Endodermal cell (in vitro differentiated cells): ENCODE measurements at regions not wholly inside any gene's neighbourhood (a gene's known extent, or its start where the extent isn't known, plus 50 kb on each side); places are given as distances from the start of the nearest gene placed in this dataset.
A peak's percentile ranks its signal among the peaks of the same experiment; 100 is the strongest.

ENCODE experiments used
- DNase-seq: peaks from one replicate; pipeline ENCODE4 v3.0.0-alpha.2; 2017
- H3K27ac ChIP-seq: 2 replicates; pipeline ENCODE4 v1.5.1; 2013; ENCODE audit warnings: mild to moderate bottlenecking, low read depth, low read length, moderate library complexity
- H3K27me3 ChIP-seq: 2 replicates; pipeline ENCODE4 v1.6.1; 2013; ENCODE audit warnings: mild to moderate bottlenecking, low read length, moderate library complexity; ENCODE audit not compliant: insufficient read depth, control insufficient read depth, poor library complexity, severe bottlenecking
- H3K36me3 ChIP-seq: 2 replicates; pipeline ENCODE4 v1.7.0; 2013; ENCODE audit warnings: mild to moderate bottlenecking, low read length, moderate library complexity; ENCODE audit not compliant: control insufficient read depth, insufficient read depth
- H3K4me1 ChIP-seq: one replicate; pipeline ENCODE4 v1.7.0; 2013; ENCODE audit warnings: low read length; ENCODE audit not compliant: control insufficient read depth, insufficient read depth
- H3K4me3 ChIP-seq: 2 replicates; pipeline ENCODE4 v1.5.1; 2013; ENCODE audit warnings: mild to moderate bottlenecking, low read length, moderate library complexity
- H3K9ac ChIP-seq: 2 replicates; pipeline ENCODE4 v1.6.1; 2013; ENCODE audit warnings: mild to moderate bottlenecking, low read length, moderate library complexity; ENCODE audit not compliant: poor library complexity, severe bottlenecking; ENCODE audit errors: extremely low read depth
- H3K9me3 ChIP-seq: 2 replicates; pipeline ENCODE4 v1.6.1; 2013; ENCODE audit warnings: mild to moderate bottlenecking, low read length, moderate library complexity; ENCODE audit not compliant: control insufficient read depth
- H3K27ac Mint-ChIP-seq: 2 replicates; pipeline ENCODE4 v1.8.0; 2020; ENCODE audit warnings: mixed read lengths
- H3K27me3 Mint-ChIP-seq: 2 replicates; pipeline ENCODE4 v1.8.0; 2021; ENCODE audit warnings: mild to moderate bottlenecking, mixed read lengths; ENCODE audit not compliant: insufficient read depth
- H3K36me3 Mint-ChIP-seq: 2 replicates; pipeline ENCODE4 v1.8.0; 2020; ENCODE audit warnings: low read depth, mixed read lengths
- H3K4me1 Mint-ChIP-seq: 2 replicates; pipeline ENCODE4 v1.8.0; 2020; ENCODE audit warnings: mixed read lengths
- H3K4me3 Mint-ChIP-seq: 2 replicates; pipeline ENCODE4 v1.8.0; 2020; ENCODE audit warnings: mild to moderate bottlenecking, moderate library complexity, mixed read lengths
- H3K9me3 Mint-ChIP-seq: 2 replicates; pipeline ENCODE4 v1.8.0; 2020; ENCODE audit warnings: mild to moderate bottlenecking, mixed read lengths
- WGBS, 2 experiments: methylation state at CpG; one replicate each; pipeline versions ENCODE4 v1.1.5 to v1.1.7; 2013; ENCODE audit warnings: missing lambda C conversion rate in 2 of 2, mixed read lengths in 1 of 2; ENCODE audit not compliant: insufficient coverage in 1 of 2, insufficient read length in 1 of 2; 5-methylcytosine and 5-hydroxymethylcytosine counted together
- TF ChIP-seq, protein P1 (sequence below): fragments of 200-600 bp; sonication (generic); conservative IDR thresholded peaks from 2 replicates; pipeline ENCODE4 v1.5.0; 2021; ENCODE audit warnings: antibody characterized with exemption, mild to moderate bottlenecking

DNA sequence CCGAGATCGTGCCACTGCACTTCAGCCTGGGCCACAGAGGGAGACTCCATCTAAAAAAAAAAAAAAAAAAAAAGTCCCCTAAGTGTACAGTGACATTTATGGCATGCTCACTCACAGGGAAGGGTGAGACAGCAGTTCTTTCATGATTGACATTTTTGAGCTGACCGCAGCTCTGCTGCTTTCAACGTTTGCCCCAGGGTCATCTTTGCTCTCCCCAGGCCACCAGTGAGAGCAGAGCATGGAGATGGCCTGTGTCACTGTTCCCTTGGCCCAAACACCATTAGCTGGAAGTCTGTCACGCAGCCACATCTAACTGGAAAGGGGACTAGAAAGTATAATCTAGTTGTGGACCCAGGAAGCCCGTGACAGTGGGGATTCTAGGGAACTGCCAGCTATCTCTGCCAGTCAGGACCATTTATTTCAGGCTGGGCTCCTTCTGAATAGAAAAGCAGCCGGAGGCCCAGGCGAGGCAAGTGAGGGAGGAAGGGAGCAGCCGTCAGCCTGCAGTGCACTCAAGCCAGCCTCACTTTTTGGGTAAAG, 193.4 kb upstream of the HES1 start:
- H3K4me1 Mint-ChIP-seq, result peaks cover 36% of the 10 kb centered on the region
- Histone ChIP-seq H3K4me1 (peaks cover 12% of the 10 kb centered on the region), H3K36me3 (no peaks in the 10 kb centered on the region), H3K9ac (no peak overlapping the region), H3K9me3 (no peaks in the 10 kb centered on the region), H3K27me3 (no peaks in the 10 kb centered on the region), H3K4me3 (no peak overlapping the region), H3K27ac (no peak overlapping the region)
- peaks cover 28% of the 10 kb centered on the region for H3K27me3 Mint-ChIP-seq
- H3K4me3 Mint-ChIP-seq, result no peak overlapping the region
- 80 to 87% methylated on average over 6 to 9 of the region's 9 CpGs for WGBS, 2 experiments
- H3K9me3 Mint-ChIP-seq, result no peaks in the 10 kb centered on the region
- TF ChIP-seq, protein P1, sequence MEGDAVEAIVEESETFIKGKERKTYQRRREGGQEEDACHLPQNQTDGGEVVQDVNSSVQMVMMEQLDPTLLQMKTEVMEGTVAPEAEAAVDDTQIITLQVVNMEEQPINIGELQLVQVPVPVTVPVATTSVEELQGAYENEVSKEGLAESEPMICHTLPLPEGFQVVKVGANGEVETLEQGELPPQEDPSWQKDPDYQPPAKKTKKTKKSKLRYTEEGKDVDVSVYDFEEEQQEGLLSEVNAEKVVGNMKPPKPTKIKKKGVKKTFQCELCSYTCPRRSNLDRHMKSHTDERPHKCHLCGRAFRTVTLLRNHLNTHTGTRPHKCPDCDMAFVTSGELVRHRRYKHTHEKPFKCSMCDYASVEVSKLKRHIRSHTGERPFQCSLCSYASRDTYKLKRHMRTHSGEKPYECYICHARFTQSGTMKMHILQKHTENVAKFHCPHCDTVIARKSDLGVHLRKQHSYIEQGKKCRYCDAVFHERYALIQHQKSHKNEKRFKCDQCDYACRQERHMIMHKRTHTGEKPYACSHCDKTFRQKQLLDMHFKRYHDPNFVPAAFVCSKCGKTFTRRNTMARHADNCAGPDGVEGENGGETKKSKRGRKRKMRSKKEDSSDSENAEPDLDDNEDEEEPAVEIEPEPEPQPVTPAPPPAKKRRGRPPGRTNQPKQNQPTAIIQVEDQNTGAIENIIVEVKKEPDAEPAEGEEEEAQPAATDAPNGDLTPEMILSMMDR, result no peak
- H3K27ac Mint-ChIP-seq, result no peak overlapping the region
- no peaks in the 10 kb centered on the region for H3K36me3 Mint-ChIP-seq
- DNase-seq, result no peak

- Histone ChIP-seq H3K9ac (no peak overlapping the region), H3K27me3 (no peaks in the 10 kb centered on the region), H3K4me3 (no peak overlapping the region), H3K27ac (no peak overlapping the region), H3K9me3 (no peaks in the 10 kb centered on the region), H3K36me3 (no peaks in the 10 kb centered on the region), H3K4me1 (peaks cover 12% of the 10 kb centered on the region)
- Mint-ChIP-seq H3K27me3 (peaks cover 28% of the 10 kb centered on the region), H3K27ac (no peak overlapping the region), H3K9me3 (no peaks in the 10 kb centered on the region), H3K4me3 (no peak overlapping the region), H3K4me1 (peaks cover 32% of the 10 kb centered on the region), H3K36me3 (no peaks in the 10 kb centered on the region)
- TF ChIP-seq, protein P1, result no peak
- 63 to 72% methylated on average over 1 to 13 of the region's 13 CpGs for WGBS, 2 experiments
- peak; percentile 78 for DNase-seq
Observed at GRCh38 chr3:193943200-193943599, 192.7 kb upstream of the HES1 start.

GRCh38 chr3:193943851-193944517, 192.0 kb upstream of the HES1 start:
- Mint-ChIP-seq H3K27me3 (peaks cover 32% of the 10 kb centered on the region), H3K36me3 (no peaks in the 10 kb centered on the region), H3K9me3 (no peaks in the 10 kb centered on the region), H3K27ac (no peak overlapping the region), H3K4me1 (peaks cover 24% of the 10 kb centered on the region), H3K4me3 (no peak overlapping the region)
- H3K9me3 ChIP-seq, result no peaks in the 10 kb centered on the region
- no peaks in the 10 kb centered on the region for H3K27me3 ChIP-seq
- H3K9ac ChIP-seq, result no peak overlapping the region
- H3K4me3 ChIP-seq, result no peak overlapping the region
- H3K27ac ChIP-seq, result no peak overlapping the region
- DNase-seq, result peak; percentile 60
- 56 to 71% methylated on average over 12 to 18 of the region's 18 CpGs for WGBS, 2 experiments
- TF ChIP-seq, protein P1, result no peak
- H3K36me3 ChIP-seq, result no peaks in the 10 kb centered on the region
- peaks cover 11% of the 10 kb centered on the region for H3K4me1 ChIP-seq
